Aorta (tissue), 5 donors: ENCODE measurements at regions not wholly inside any gene's neighbourhood (a gene's known extent, or its start where the extent isn't known, plus 50 kb on each side); places are given as distances from the start of the nearest gene placed in this dataset.

Experiments
- ATAC-seq: fragments of 200-7000 bp; cut with Tn5 transposase; one replicate; pipeline ENCODE4 v1.9.1; 2022; ENCODE audit warnings: moderate library complexity; ENCODE audit not compliant: low FRiP score
- DNase-seq, 2 donors: peaks; one replicate each; pipeline ENCODE4 v3.0.0-alpha.2; 2020
- H3K27ac ChIP-seq, 2 donors: one replicate each; pipeline ENCODE4 v1.5.1; 2013; ENCODE audit warnings: low read length in 2 of 2, mild to moderate bottlenecking in 2 of 2, moderate library complexity in 2 of 2, control low read depth in 1 of 2, inconsistent platforms in 1 of 2, low read depth in 1 of 2
- H3K27me3 ChIP-seq, 2 donors: one replicate each; pipeline ENCODE4 v1.6.1; 2013; ENCODE audit warnings: control low read depth in 1 of 2, low read length in 1 of 2, mild to moderate bottlenecking in 1 of 2, moderate library complexity in 1 of 2; ENCODE audit not compliant: insufficient read depth in 2 of 2, control insufficient read depth in 1 of 2
- H3K36me3 ChIP-seq, 2 donors: one replicate each; pipeline ENCODE4 v1.6.1; 2013; ENCODE audit warnings: control low read depth in 1 of 2, low read length in 1 of 2, mild to moderate bottlenecking in 1 of 2; ENCODE audit not compliant: insufficient read depth in 2 of 2, control insufficient read depth in 1 of 2
- H3K4me1 ChIP-seq, 2 donors: one replicate each; pipeline ENCODE4 v1.6.1; 2013; ENCODE audit warnings: low read length in 2 of 2, control low read depth in 1 of 2, mild to moderate bottlenecking in 1 of 2, moderate library complexity in 1 of 2; ENCODE audit not compliant: insufficient read depth in 2 of 2, control insufficient read depth in 1 of 2
- H3K4me3 ChIP-seq, 2 donors: one replicate each; pipeline ENCODE4 v1.5.1; 2013; ENCODE audit warnings: low read length in 2 of 2, control low read depth in 1 of 2, mild to moderate bottlenecking in 1 of 2
- H3K9me3 ChIP-seq: one replicate; pipeline ENCODE4 v1.6.1; 2013; ENCODE audit warnings: mild to moderate bottlenecking, low read length; ENCODE audit not compliant: control insufficient read depth
- WGBS, 2 donors: extraction: QIAGEN DNeasy Blood & Tissue Kit; methylation state at CpG; one replicate each; pipeline ENCODE4 v1.1.7; 2013; 5-methylcytosine and 5-hydroxymethylcytosine counted together
- intact Hi-C, 2 donors: fragments of 100-400 bp; cut with DNase I; formaldehyde crosslinking; loops; one replicate each; pipeline versions ENCODE4 v1.14.2 to v1.15.0; 2022
- donor health status: healthy with polysubstance abuse.
- donor health status: Bipolar disorder and iron deficiency.
- donor health status: DM: no; HTN: no; CAD: no.
- donor health status: DM: no; HTN: no; CAD: no.
- donor health status: DM: yes; HTN: yes; CAD: no.

DNA sequence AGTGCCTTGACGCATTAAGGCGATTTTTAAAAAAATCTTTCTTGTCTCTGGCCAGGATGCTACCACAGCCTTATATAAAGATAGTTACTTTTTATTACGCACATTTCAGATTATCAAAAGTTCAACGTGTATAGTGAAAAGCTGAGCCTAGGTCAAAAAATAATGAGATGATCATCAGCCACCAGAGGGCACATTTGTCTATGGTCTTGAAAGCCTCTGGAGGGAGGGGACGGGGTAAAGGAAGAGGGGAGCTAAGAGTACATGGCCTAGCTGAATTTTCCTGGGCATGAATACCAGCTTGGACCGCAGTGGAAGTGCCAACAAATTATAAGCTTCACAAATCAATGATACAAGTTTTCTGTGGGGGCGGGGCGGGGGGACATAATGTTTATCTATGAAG lies 285.9 kb upstream of the SMIM30 start:
- Histone ChIP-seq H3K27ac (no peak overlapping the region), H3K4me1 (no peaks in the 10 kb centered on the region), H3K4me3 (no peak overlapping the region), H3K36me3 (no peaks in the 10 kb centered on the region), H3K9me3 (no peaks in the 10 kb centered on the region), H3K27me3 (no peaks in the 10 kb centered on the region)
- ATAC-seq (no peak), DNase-seq (no peak)
- intact Hi-C loops = no loop called here
- WGBS, 2 donors = 89% methylated on average over 8 of the region's 8 CpGs

DNA sequence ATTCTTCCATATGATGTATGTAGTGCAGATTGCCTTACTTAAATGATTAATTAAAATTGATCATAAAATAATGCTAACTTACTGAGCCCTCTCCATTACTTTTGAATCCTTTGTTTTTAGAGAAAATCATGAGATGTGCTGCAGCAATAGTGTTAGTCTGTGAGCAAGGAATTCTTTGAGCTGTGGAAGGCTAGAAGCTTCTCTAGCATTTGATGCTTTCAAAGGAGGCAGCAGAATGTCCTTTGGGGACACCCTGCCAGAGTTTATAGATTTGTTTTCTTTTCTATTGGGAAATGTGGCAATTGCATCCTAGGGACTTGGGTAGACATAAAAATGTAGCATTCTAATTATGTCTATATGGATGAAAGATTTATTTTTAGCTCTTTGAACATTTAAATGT lies 284.1 kb upstream of the SMIM30 start:
- H3K4me3 ChIP-seq = no peak overlapping the region
- ATAC-seq (no peak), DNase-seq (no peak)
- no peaks in the 10 kb centered on the region for H3K36me3 ChIP-seq
- no peak overlapping the region for H3K27ac ChIP-seq
- no peaks in the 10 kb centered on the region for H3K9me3 ChIP-seq
- intact Hi-C loops = no loop called here
- H3K4me1 ChIP-seq = no peaks in the 10 kb centered on the region
- H3K27me3 ChIP-seq = no peaks in the 10 kb centered on the region

DNA sequence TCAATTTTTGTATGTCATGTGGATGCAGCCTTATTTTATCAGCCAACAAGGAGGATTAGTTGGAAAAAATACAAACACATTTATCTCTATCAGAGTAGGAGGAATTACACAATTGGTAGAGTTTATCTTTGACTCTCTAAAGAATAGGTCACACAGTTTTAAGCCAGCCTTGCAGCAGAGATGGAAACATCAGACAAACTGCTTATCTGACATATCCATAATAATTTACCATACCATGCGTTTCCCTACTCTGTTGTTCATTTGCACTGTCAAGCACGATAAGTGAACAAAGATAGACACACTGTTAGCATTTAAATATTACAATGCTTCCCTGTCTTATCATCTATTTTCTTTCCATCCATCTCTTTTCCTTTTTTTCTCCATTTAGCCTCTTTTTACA lies 283.7 kb upstream of the SMIM30 start:
- ATAC-seq (no peak), DNase-seq (no peak)
- 61 to 64% methylated on average over 2 of the region's 2 CpGs for WGBS, 2 donors
- intact Hi-C loops = no loop called here
- no peak overlapping the region for H3K4me3 ChIP-seq
- no peaks in the 10 kb centered on the region for H3K36me3 ChIP-seq
- H3K27ac ChIP-seq = no peak overlapping the region
- no peaks in the 10 kb centered on the region for H3K27me3 ChIP-seq
- no peaks in the 10 kb centered on the region for H3K9me3 ChIP-seq
- no peaks in the 10 kb centered on the region for H3K4me1 ChIP-seq

DNA sequence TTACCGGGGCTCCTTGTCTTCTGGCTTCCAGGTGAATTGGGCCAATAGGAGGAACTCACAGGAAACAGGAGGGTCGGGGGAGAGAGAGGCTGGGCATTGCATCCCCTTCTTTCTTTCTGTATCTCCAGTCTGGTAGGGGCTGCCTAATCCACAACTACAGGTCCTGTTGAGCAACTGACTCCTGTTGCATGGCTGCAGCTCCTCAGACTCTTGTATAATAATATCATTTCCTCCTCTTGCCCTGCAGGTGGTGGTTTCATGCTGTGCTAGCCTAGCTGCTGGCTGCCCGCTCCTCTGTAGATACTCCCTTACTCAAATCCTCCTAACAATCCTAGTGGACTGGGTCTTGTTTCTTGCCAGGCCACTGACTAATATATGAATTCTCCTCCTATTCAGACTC lies 276.5 kb upstream of the SMIM30 start:
- no peak overlapping the region for H3K27ac ChIP-seq
- H3K9me3 ChIP-seq = no peaks in the 10 kb centered on the region
- H3K36me3 ChIP-seq = no peaks in the 10 kb centered on the region
- WGBS, 2 donors = 89% methylated on average over 3 of the region's 3 CpGs
- no peak for DNase-seq
- ATAC-seq = no peak
- H3K27me3 ChIP-seq = no peaks in the 10 kb centered on the region
- intact Hi-C loops = no loop called here
- H3K4me3 ChIP-seq = no peak overlapping the region
- H3K4me1 ChIP-seq = no peaks in the 10 kb centered on the region

GRCh38 chr7:113392841-113393540 lies 274.6 kb upstream of the SMIM30 start:
- H3K27me3 ChIP-seq = no peaks in the 10 kb centered on the region
- H3K4me3 ChIP-seq = no peak overlapping the region
- ATAC-seq (no peak), DNase-seq (no peak)
- H3K9me3 ChIP-seq = no peaks in the 10 kb centered on the region
- no peaks in the 10 kb centered on the region for H3K36me3 ChIP-seq
- H3K27ac ChIP-seq = no peak overlapping the region
- H3K4me1 ChIP-seq = no peaks in the 10 kb centered on the region
- intact Hi-C loops = no loop called here
- WGBS, 2 donors = 87 to 91% methylated on average over 2 of the region's 2 CpGs

DNA sequence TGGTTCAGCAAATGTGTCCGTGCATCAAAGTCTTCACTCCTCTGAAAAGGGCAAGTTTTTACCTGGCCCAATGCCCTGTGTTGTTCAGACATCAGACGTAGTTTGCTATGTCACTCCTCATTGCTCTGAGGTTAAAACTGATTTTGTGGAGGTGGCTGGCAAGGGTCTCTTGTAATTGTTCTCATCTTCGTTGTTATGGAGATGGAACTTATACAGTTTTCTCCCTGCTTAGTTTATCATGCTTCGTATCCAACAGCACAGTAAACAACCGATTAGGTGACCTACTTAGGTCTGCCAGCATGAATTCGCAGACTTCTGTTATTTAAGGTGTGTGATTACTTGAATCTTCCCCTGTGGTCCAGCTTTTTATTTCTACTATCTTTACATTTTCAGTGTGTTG lies 274.1 kb upstream of the SMIM30 start:
- Histone ChIP-seq H3K36me3 (no peaks in the 10 kb centered on the region), H3K27me3 (no peaks in the 10 kb centered on the region), H3K4me3 (no peak overlapping the region), H3K27ac (no peak overlapping the region), H3K4me1 (no peaks in the 10 kb centered on the region), H3K9me3 (no peaks in the 10 kb centered on the region)
- WGBS, 2 donors = 69 to 73% methylated on average over 6 of the region's 6 CpGs
- DNase-seq (no peak), ATAC-seq (no peak)
- intact Hi-C loops = no loop called here

GRCh38 chr7:113389112-113389646 lies 270.8 kb upstream of the SMIM30 start:
- ATAC-seq = no peak

GRCh38 chr7:113383638-113384037 lies 265.3 kb upstream of the SMIM30 start:
- no peaks in the 10 kb centered on the region for H3K9me3 ChIP-seq
- 64 to 67% methylated on average over 3 of the region's 3 CpGs for WGBS, 2 donors
- ATAC-seq (no peak), DNase-seq (no peak)
- no peaks in the 10 kb centered on the region for H3K36me3 ChIP-seq
- H3K4me3 ChIP-seq = no peak overlapping the region
- H3K27ac ChIP-seq = no peak overlapping the region
- H3K4me1 ChIP-seq = no peaks in the 10 kb centered on the region
- intact Hi-C loops = no loop called here
- no peaks in the 10 kb centered on the region for H3K27me3 ChIP-seq

More at GRCh38 chr7:113389112-113389646, 270.8 kb upstream of the SMIM30 start:
- Histone ChIP-seq H3K9me3 (no peaks in the 10 kb centered on the region), H3K27ac (no peak overlapping the region), H3K4me1 (no peaks in the 10 kb centered on the region), H3K4me3 (no peak overlapping the region), H3K27me3 (no peaks in the 10 kb centered on the region), H3K36me3 (no peaks in the 10 kb centered on the region)
- WGBS, 2 donors = 59 to 67% methylated on average over 2 of the region's 2 CpGs
- intact Hi-C loops = no loop called here
- no peak for DNase-seq

- DNase-seq = no peak
- H3K36me3 ChIP-seq = no peaks in the 10 kb centered on the region
- no peak overlapping the region for H3K27ac ChIP-seq
- H3K9me3 ChIP-seq = no peaks in the 10 kb centered on the region
- ATAC-seq = no peak
- no peaks in the 10 kb centered on the region for H3K27me3 ChIP-seq
- H3K4me3 ChIP-seq = no peak overlapping the region
- no peaks in the 10 kb centered on the region for H3K4me1 ChIP-seq
- 96 to 99% methylated on average over 3 of the region's 3 CpGs for WGBS, 2 donors
- intact Hi-C loops = no loop called here
Observed at GRCh38 chr7:113379746-113380145, 261.4 kb upstream of the SMIM30 start.
